A673 (cell line): ENCODE measurements at regions not wholly inside any gene's neighbourhood (a gene's known extent, or its start where the extent isn't known, plus 50 kb on each side); places are given as distances from the start of the nearest gene placed in this dataset.

ENCODE experiments used
- EZH2 ChIP-seq: fragments of 200-600 bp; sonication (generic); IDR thresholded peaks from 2 replicates; pipeline ENCODE4 v1.6.1; 2017; ENCODE audit warnings: borderline replicate concordance, low read depth, mild to moderate bottlenecking, mixed read lengths, antibody characterized with exemption, low read length; ENCODE audit not compliant: poor library complexity, severe bottlenecking
- TF ChIP-seq, protein P1 (sequence below): fragments of 300-800, 200-600 bp; sonication (generic); conservative IDR thresholded peaks from 2 replicates; pipeline ENCODE4 v1.5.1; 2017; ENCODE audit warnings: low read depth, mild to moderate bottlenecking, antibody characterized with exemption, low read length, moderate library complexity, mixed read lengths

DNA sequence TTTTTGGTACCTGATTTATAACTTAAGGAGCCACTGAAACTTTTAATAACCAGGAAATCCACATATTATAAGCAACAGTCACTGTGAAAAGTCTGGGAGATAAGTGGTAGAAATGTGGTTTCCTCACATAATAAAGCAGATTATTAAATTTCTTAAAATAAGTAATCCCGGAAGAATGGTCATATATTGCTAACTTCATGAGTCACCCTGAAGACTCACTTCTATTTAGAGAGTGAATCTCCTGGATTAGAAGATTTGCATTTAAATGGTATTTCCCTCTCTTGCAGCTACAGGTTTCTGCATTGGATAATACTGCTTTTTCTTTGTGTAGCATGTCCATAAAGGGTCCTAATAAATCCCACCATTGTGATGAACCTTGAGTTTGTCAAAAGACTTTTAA lies 1286.8 kb upstream of the CDH8 start:
- TF ChIP-seq, protein P1, sequence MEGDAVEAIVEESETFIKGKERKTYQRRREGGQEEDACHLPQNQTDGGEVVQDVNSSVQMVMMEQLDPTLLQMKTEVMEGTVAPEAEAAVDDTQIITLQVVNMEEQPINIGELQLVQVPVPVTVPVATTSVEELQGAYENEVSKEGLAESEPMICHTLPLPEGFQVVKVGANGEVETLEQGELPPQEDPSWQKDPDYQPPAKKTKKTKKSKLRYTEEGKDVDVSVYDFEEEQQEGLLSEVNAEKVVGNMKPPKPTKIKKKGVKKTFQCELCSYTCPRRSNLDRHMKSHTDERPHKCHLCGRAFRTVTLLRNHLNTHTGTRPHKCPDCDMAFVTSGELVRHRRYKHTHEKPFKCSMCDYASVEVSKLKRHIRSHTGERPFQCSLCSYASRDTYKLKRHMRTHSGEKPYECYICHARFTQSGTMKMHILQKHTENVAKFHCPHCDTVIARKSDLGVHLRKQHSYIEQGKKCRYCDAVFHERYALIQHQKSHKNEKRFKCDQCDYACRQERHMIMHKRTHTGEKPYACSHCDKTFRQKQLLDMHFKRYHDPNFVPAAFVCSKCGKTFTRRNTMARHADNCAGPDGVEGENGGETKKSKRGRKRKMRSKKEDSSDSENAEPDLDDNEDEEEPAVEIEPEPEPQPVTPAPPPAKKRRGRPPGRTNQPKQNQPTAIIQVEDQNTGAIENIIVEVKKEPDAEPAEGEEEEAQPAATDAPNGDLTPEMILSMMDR = no peak
- no peak for TF ChIP-seq EZH2
